ENCODE measurements at regions not wholly inside any gene's neighbourhood (a gene's known extent, or its start where the extent isn't known, plus 50 kb on each side); places are given as distances from the start of the nearest gene placed in this dataset.

DNA sequence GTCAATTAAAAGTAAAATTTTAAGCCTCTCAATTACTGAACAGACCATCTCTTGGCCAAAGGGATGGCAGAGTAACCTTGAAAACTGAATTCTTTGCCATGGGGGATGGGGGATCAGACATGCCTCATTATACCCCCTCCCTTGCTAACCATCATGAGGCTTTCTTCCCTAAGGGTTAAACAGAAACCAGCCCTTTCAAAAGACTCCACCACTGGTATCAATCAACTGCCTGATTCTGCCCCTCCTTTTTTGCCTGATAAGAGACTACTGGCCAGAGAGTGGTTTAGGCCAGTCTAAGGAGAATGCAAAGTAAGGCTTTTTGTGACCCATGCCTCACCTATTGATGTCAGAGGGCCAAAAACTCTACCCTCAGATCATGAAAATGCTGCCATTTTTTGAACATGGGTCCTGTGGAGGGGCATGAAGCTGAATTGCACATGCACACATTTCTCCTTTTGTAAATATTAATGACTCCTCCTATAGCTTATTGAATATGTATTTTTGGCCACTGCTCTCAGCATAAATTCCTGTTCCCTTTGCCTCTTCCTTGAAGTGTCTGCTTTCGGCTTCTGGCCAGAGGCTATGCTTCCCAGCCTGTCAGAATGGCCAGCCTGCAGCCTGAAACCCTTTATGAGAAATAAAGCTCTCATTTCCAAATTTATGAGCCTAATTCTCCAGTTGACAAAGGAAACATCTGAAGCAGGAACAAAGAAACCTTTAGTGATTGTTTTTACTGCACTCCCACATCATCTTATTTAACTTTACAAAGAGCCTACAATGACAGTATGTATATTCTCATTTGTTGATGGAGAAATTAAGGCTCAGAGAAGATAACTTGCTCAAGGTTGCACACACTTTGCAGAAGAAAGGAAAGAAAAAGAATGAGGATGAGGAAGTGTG, 270.7 kb upstream of the CELF4 start:
- TF ChIP-seq CTCF (IDR thresholded peaks at IDR 0.05; ENCODE audit: low read depth, low read length) (no peak), POLR2A (IDR thresholded peaks at IDR 0.05; ENCODE audit: extremely low read depth, insufficient read length) (no peak), MYC (IDR thresholded peaks at IDR 0.05; ENCODE audit: low read depth, low read length) (no peak)
